ENCODE measurements at regions not wholly inside any gene's neighbourhood (a gene's known extent, or its start where the extent isn't known, plus 50 kb on each side); places are given as distances from the start of the nearest gene placed in this dataset.

- Histone ChIP-seq H3K9me3 (peaks cover 0 to 20% of the 10 kb centered on the region in 2 donors), H3K27me3 (no peaks in the 10 kb centered on the region), H3K36me3 (no peaks in the 10 kb centered on the region), H3K4me1 (no peaks in the 10 kb centered on the region), H3K4me3 (no peak overlapping the region), H3K27ac (no peak overlapping the region)
- no peak for TF ChIP-seq CTCF (IDR thresholded peaks at IDR 0.05)
- DNase-seq (ENCODE audit: low spot score): no peak
These were observed 326.4 kb downstream of the MEI4 start for GRCh38 chr6:77979204-77979603.

GRCh38 chr6:77986380-77987034 is 333.7 kb downstream of the MEI4 start:
- Histone ChIP-seq H3K27ac (no peak overlapping the region), H3K27me3 (no peaks in the 10 kb centered on the region), H3K9me3 (peaks cover 8 to 20% of the 10 kb centered on the region in 2 donors), H3K4me3 (no peak overlapping the region), H3K4me1 (no peaks in the 10 kb centered on the region), H3K36me3 (no peaks in the 10 kb centered on the region)
- no peak for TF ChIP-seq CTCF (IDR thresholded peaks at IDR 0.05)
- DNase-seq (ENCODE audit: low spot score): no peak

- no peak for TF ChIP-seq CTCF (IDR thresholded peaks at IDR 0.05)
- DNase-seq (ENCODE audit: low spot score): no peak
- Histone ChIP-seq H3K4me1 (no peaks in the 10 kb centered on the region), H3K36me3 (no peaks in the 10 kb centered on the region), H3K27me3 (no peaks in the 10 kb centered on the region), H3K9me3 (peaks cover 8 to 20% of the 10 kb centered on the region in 2 donors), H3K4me3 (no peak overlapping the region), H3K27ac (no peak overlapping the region)
These were observed 334.2 kb downstream of the MEI4 start for GRCh38 chr6:77987035-77987384.

GRCh38 chr6:78010130-78010529 is 357.3 kb downstream of the MEI4 start:
- Histone ChIP-seq H3K27me3 (no peaks in the 10 kb centered on the region), H3K27ac (no peak overlapping the region), H3K36me3 (no peaks in the 10 kb centered on the region), H3K4me1 (no peaks in the 10 kb centered on the region), H3K4me3 (no peak overlapping the region), H3K9me3 (no peaks in the 10 kb centered on the region)
- TF ChIP-seq CTCF (IDR thresholded peaks at IDR 0.05): no peak
- DNase-seq (ENCODE audit: low spot score): no peak

GRCh38 chr6:78020586-78020985 is 367.7 kb downstream of the MEI4 start:
- DNase-seq (ENCODE audit: low spot score): no peak
- Histone ChIP-seq H3K27me3 (no peaks in the 10 kb centered on the region), H3K27ac (no peak overlapping the region), H3K4me1 (no peaks in the 10 kb centered on the region), H3K36me3 (no peaks in the 10 kb centered on the region), H3K4me3 (no peak overlapping the region), H3K9me3 (no peaks in the 10 kb centered on the region)
- no peak for TF ChIP-seq CTCF (IDR thresholded peaks at IDR 0.05)

GRCh38 chr6:78025502-78025901 is 372.7 kb downstream of the MEI4 start:
- Histone ChIP-seq H3K4me3 (no peak overlapping the region), H3K9me3 (no peaks in the 10 kb centered on the region), H3K27me3 (no peaks in the 10 kb centered on the region), H3K27ac (no peak overlapping the region), H3K36me3 (no peaks in the 10 kb centered on the region), H3K4me1 (no peaks in the 10 kb centered on the region)
- no peak for TF ChIP-seq CTCF (IDR thresholded peaks at IDR 0.05)
- no peak for DNase-seq (ENCODE audit: low spot score)
